GM23338 (cell line): ENCODE measurements at regions not wholly inside any gene's neighbourhood (a gene's known extent, or its start where the extent isn't known, plus 50 kb on each side); places are given as distances from the start of the nearest gene placed in this dataset.

Experiments used
- ATAC-seq: fragments of 200-7000 bp; cut with Tn5 transposase; 3 replicates; pipeline ENCODE4 v1.9.1; 2020
- DNase-seq: peaks from one replicate; pipeline ENCODE4 v3.0.0-alpha.2; 2015; ENCODE audit warnings: low spot score
- H2AFZ ChIP-seq: fragments of 200-600 bp; sonication (generic); 2 replicates; pipeline ENCODE4 v1.8.0; 2016; ENCODE audit warnings: antibody characterized with exemption, mild to moderate bottlenecking, moderate library complexity
- H3F3A ChIP-seq: fragments of 200-600 bp; sonication (generic); replicated peaks from 2 replicates; pipeline ENCODE4 v1.8.0; 2017; ENCODE audit warnings: antibody characterized with exemption, mixed run types, low read depth
- H3K27ac ChIP-seq: fragments of 200-600 bp; sonication (generic); 2 replicates; pipeline ENCODE4 v1.6.1; 2016; ENCODE audit warnings: low read depth
- H3K27me3 ChIP-seq: fragments of 200-600 bp; sonication (generic); 2 replicates; pipeline ENCODE4 v1.8.0; 2016; ENCODE audit warnings: mild to moderate bottlenecking, mixed run types, moderate library complexity; ENCODE audit not compliant: insufficient read depth
- H3K36me3 ChIP-seq: fragments of 200-600 bp; sonication (generic); 2 replicates; pipeline ENCODE4 v1.8.0; 2016; ENCODE audit warnings: mild to moderate bottlenecking; ENCODE audit not compliant: insufficient read depth
- H3K4me1 ChIP-seq: fragments of 200-600 bp; sonication (generic); 2 replicates; pipeline ENCODE4 v1.8.0; 2016; ENCODE audit warnings: mild to moderate bottlenecking, moderate library complexity; ENCODE audit not compliant: insufficient read depth
- H3K4me2 ChIP-seq: fragments of 200-600 bp; sonication (generic); 2 replicates; pipeline ENCODE4 v1.7.1; 2017; ENCODE audit warnings: mixed run types
- H3K4me3 ChIP-seq: fragments of 200-600 bp; sonication (generic); 2 replicates; pipeline ENCODE4 v1.6.1; 2016; ENCODE audit warnings: mixed run types
- H3K79me2 ChIP-seq: fragments of 200-600 bp; sonication (generic); replicated peaks from 2 replicates; pipeline ENCODE4 v1.8.0; 2017; ENCODE audit warnings: mild to moderate bottlenecking; ENCODE audit not compliant: insufficient read depth
- H3K9me2 ChIP-seq: fragments of 200-600 bp; sonication (generic); 2 replicates; pipeline ENCODE4 v1.8.0; 2017; ENCODE audit not compliant: insufficient read depth
- H4K20me1 ChIP-seq: fragments of 200-600 bp; sonication (generic); replicated peaks from 2 replicates; pipeline ENCODE4 v1.8.0; 2017; ENCODE audit warnings: mild to moderate bottlenecking; ENCODE audit not compliant: insufficient read depth
- H3K27ac Mint-ChIP-seq: 2 replicates; pipeline ENCODE4 v1.8.0; 2020; ENCODE audit warnings: inconsistent platforms, mild to moderate bottlenecking, moderate library complexity, mixed read lengths
- H3K27me3 Mint-ChIP-seq: 3 replicates; pipeline ENCODE4 v1.8.0; 2022; ENCODE audit warnings: low read depth, mild to moderate bottlenecking, moderate library complexity, mixed read lengths, inconsistent platforms; ENCODE audit not compliant: insufficient read depth, poor library complexity
- H3K36me3 Mint-ChIP-seq: 3 replicates; pipeline ENCODE4 v1.8.0; 2021; ENCODE audit warnings: low read depth, mild to moderate bottlenecking, inconsistent platforms, moderate library complexity, mixed read lengths
- H3K4me1 Mint-ChIP-seq: 3 replicates; pipeline ENCODE4 v1.8.0; 2020; ENCODE audit warnings: mild to moderate bottlenecking, inconsistent platforms, mixed read lengths
- H3K4me3 Mint-ChIP-seq: 3 replicates; pipeline ENCODE4 v1.8.0; 2021; ENCODE audit warnings: moderate library complexity, mild to moderate bottlenecking, inconsistent platforms, mixed read lengths
- H3K9me3 Mint-ChIP-seq: 3 replicates; pipeline ENCODE4 v1.8.0; 2020; ENCODE audit warnings: moderate library complexity, mild to moderate bottlenecking, inconsistent platforms, mixed read lengths
- CREB1 ChIP-seq: fragments of 250-450 bp; sonication (Bioruptor Pico); IDR thresholded peaks from 2 replicates; pipeline ENCODE4 v1.5.0; 2020; ENCODE audit warnings: low read depth, mild to moderate bottlenecking, moderate library complexity
- ETS1 ChIP-seq: IDR thresholded peaks from 2 replicates; pipeline ENCODE4 v1.6.1; 2016; ENCODE audit warnings: antibody characterized with exemption
- EZH2phosphoT487 ChIP-seq: fragments of 200-600 bp; sonication (generic); IDR thresholded peaks from one replicate; pipeline ENCODE4 v1.8.1; 2018; ENCODE audit warnings: antibody characterized with exemption; ENCODE audit not compliant: unreplicated experiment
- JUNB ChIP-seq: IDR thresholded peaks from one replicate; pipeline ENCODE4 v1.6.1; 2016; ENCODE audit warnings: antibody characterized with exemption; ENCODE audit not compliant: unreplicated experiment
- ZNF331 ChIP-seq: fragments of 250-450 bp; sonication (Bioruptor Pico); IDR thresholded peaks from 2 replicates; pipeline ENCODE4 v1.5.0; 2020; ENCODE audit warnings: low read depth, mild to moderate bottlenecking, moderate library complexity
- ZNF462 ChIP-seq: fragments of 250-450 bp; sonication (Bioruptor Pico); IDR thresholded peaks from 2 replicates; pipeline ENCODE4 v1.5.0; 2020; ENCODE audit warnings: mild to moderate bottlenecking, moderate library complexity

GRCh38 chr1:199591468-199591867 is 436.0 kb upstream of the NR5A2 start:
- no peak for ATAC-seq
- TF ChIP-seq ZNF462 (no peak), ETS1 (no peak), CREB1 (no peak), JUNB (no peak), ZNF331 (CRISPR knock-in tag) (no peak), EZH2phosphoT487 (no peak)
- H3K4me1 Mint-ChIP-seq = peaks cover 8% of the 10 kb centered on the region; the same call in 2 of the 3 replicates
- no peak overlapping the region for H2AFZ ChIP-seq
- H3K27me3 ChIP-seq = no peaks in the 10 kb centered on the region
- no peaks in the 10 kb centered on the region for H4K20me1 ChIP-seq
- DNase-seq = no peak
- H3K79me2 ChIP-seq = no peaks in the 10 kb centered on the region
- no peak overlapping the region for H3K4me3 ChIP-seq
- H3K27ac ChIP-seq = no peak overlapping the region
- H3K9me2 ChIP-seq = 0 out of 2 replicates have a peak, but pooled peaks cover 3% of the 10 kb centered on the region
- no peaks in the 10 kb centered on the region for H3K4me1 ChIP-seq
- no peak overlapping the region for H3K27ac Mint-ChIP-seq
- no peaks in the 10 kb centered on the region for H3K27me3 Mint-ChIP-seq
- peaks cover under 1% of the 10 kb centered on the region; the same call in 1 of the 3 replicates for H3K9me3 Mint-ChIP-seq
- H3K4me2 ChIP-seq = no peak overlapping the region
- 0 out of 3 replicates have a peak, but pooled peaks cover under 1% of the 10 kb centered on the region for H3K36me3 Mint-ChIP-seq
- no peaks in the 10 kb centered on the region for H3K36me3 ChIP-seq
- no peaks in the 10 kb centered on the region for H3F3A ChIP-seq
- H3K4me3 Mint-ChIP-seq = no peak overlapping the region
